HCT116 (cell line): ENCODE measurements at regions not wholly inside any gene's neighbourhood (a gene's known extent, or its start where the extent isn't known, plus 50 kb on each side); places are given as distances from the start of the nearest gene placed in this dataset.

Experiments used
- CTCF ChIP-seq, 3 experiments: fragments of 200-600 bp in 1 of 3; sonication (generic) in 1 of 3; IDR thresholded peaks in 2 of 3; conservative IDR thresholded peaks in 1 of 3; 2 replicates each; pipeline ENCODE4 v1.5.1; 2012 to 2017; ENCODE audit warnings: low read depth in 2 of 3, low read length in 2 of 3, antibody characterized with exemption in 1 of 3, borderline replicate concordance in 1 of 3, control low read depth in 1 of 3, mild to moderate bottlenecking in 1 of 3, mixed read lengths in 1 of 3, mixed run types in 1 of 3, moderate library complexity in 1 of 3; ENCODE audit not compliant: insufficient read depth in 1 of 3
- EZH2 ChIP-seq: fragments of 200-600 bp; sonication (generic); IDR thresholded peaks from 2 replicates; pipeline ENCODE4 v1.6.1; 2017; ENCODE audit warnings: antibody characterized with exemption, mixed run types
- EZH2phosphoT487 ChIP-seq: fragments of 200-600 bp; IDR thresholded peaks from 2 replicates; pipeline ENCODE4 v1.6.1; 2018; ENCODE audit warnings: antibody characterized with exemption, borderline replicate concordance
- MAX ChIP-seq: IDR thresholded peaks from 2 replicates; pipeline ENCODE4 v1.6.1; 2012
- RAD21 ChIP-seq: IDR thresholded peaks from 2 replicates; pipeline ENCODE4 v1.6.1; 2012; ENCODE audit warnings: low read depth, mild to moderate bottlenecking

GRCh38 chr3:55183201-55183600 lies 255.3 kb upstream of the LRTM1 start:
- TF ChIP-seq EZH2phosphoT487 = no peak
- no peak for TF ChIP-seq MAX
- no peak for TF ChIP-seq CTCF (IDR thresholded peaks at IDR 0.05 in 2 of 3, conservative IDR thresholded peaks at IDR 0.05 in 1 of 3; ENCODE audit: borderline replicate concordance in 1 of 3, insufficient read depth in 1 of 3, low read depth in 2 of 3, low read length in 2 of 3)
- no peak for TF ChIP-seq EZH2
- TF ChIP-seq RAD21 = no peak
